ENCODE measurements at regions not wholly inside any gene's neighbourhood (a gene's known extent, or its start where the extent isn't known, plus 50 kb on each side); places are given as distances from the start of the nearest gene placed in this dataset.

DNA sequence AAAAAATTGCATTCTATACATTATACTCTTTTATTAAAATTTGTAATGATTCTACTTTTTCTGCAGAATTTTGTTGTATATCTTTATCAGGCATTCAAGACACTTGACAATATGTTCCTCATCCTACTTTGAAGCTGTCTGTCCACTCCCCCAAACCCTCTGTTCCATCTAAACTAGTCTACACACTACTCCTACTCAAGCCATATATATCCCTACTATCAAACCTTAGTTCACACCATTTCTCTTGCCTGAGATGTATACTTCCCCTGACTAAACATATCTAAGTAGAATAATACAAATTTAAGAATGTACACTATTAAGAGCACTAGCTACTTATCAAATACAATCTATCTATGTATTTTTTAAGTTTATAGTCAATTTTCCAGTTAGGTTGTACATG, 107.1 kb upstream of the FTMT start:
- intact Hi-C loops (cut with DNase I) = no loop called here
- DNase-seq (ENCODE audit: extremely low spot score) = no peak
- Histone ChIP-seq H3K27me3 (no peaks in the 10 kb centered on the region), H3K36me3 (no peaks in the 10 kb centered on the region), H3K27ac (replicated peaks in 1 of 4) (no peak overlapping the region), H3K9me3 (no peaks in the 10 kb centered on the region), H3K4me1 (no peaks in the 10 kb centered on the region), H3K4me3 (no peak overlapping the region)
- TF ChIP-seq POLR2A (IDR thresholded peaks at IDR 0.05; ENCODE audit: low read depth) = no peak
- no peak for TF ChIP-seq EP300 (IDR thresholded peaks at IDR 0.05)
- no peak for TF ChIP-seq POLR2AphosphoS5 (IDR thresholded peaks at IDR 0.05)
- TF ChIP-seq, protein P1, sequence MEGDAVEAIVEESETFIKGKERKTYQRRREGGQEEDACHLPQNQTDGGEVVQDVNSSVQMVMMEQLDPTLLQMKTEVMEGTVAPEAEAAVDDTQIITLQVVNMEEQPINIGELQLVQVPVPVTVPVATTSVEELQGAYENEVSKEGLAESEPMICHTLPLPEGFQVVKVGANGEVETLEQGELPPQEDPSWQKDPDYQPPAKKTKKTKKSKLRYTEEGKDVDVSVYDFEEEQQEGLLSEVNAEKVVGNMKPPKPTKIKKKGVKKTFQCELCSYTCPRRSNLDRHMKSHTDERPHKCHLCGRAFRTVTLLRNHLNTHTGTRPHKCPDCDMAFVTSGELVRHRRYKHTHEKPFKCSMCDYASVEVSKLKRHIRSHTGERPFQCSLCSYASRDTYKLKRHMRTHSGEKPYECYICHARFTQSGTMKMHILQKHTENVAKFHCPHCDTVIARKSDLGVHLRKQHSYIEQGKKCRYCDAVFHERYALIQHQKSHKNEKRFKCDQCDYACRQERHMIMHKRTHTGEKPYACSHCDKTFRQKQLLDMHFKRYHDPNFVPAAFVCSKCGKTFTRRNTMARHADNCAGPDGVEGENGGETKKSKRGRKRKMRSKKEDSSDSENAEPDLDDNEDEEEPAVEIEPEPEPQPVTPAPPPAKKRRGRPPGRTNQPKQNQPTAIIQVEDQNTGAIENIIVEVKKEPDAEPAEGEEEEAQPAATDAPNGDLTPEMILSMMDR (IDR thresholded peaks at IDR 0.05) = no peak

DNA sequence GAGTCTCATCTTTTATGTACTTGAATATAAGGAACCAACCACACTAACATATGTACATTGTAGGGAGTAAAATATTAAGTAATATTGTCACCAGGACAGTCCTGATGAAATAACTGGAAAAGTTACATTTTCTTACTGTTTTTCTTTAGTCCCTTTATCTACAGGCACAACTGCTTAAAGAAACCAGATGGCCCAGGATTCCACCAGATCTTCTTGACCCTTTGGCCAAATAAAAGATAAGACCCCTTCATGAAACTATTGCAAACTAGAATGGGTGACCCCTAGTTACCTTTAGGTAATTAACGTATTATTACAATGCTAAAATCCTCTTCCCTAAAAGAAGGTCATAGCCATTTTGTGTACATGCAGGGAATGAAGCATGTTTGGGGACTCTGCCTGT, 106.3 kb upstream of the FTMT start:
- DNase-seq (ENCODE audit: extremely low spot score) = no peak
- Histone ChIP-seq H3K36me3 (no peaks in the 10 kb centered on the region), H3K4me1 (no peaks in the 10 kb centered on the region), H3K4me3 (no peak overlapping the region), H3K9me3 (no peaks in the 10 kb centered on the region), H3K27me3 (no peaks in the 10 kb centered on the region), H3K27ac (replicated peaks in 1 of 4) (no peak overlapping the region)
- TF ChIP-seq, protein P1 (IDR thresholded peaks at IDR 0.05) = no peak
- TF ChIP-seq POLR2AphosphoS5 (IDR thresholded peaks at IDR 0.05) (no peak), POLR2A (IDR thresholded peaks at IDR 0.05; ENCODE audit: low read depth) (no peak), EP300 (IDR thresholded peaks at IDR 0.05) (no peak)
- intact Hi-C loops (cut with DNase I) = no loop called here
- 83% methylated on average over 1 of the region's 1 CpG for WGBS

DNA sequence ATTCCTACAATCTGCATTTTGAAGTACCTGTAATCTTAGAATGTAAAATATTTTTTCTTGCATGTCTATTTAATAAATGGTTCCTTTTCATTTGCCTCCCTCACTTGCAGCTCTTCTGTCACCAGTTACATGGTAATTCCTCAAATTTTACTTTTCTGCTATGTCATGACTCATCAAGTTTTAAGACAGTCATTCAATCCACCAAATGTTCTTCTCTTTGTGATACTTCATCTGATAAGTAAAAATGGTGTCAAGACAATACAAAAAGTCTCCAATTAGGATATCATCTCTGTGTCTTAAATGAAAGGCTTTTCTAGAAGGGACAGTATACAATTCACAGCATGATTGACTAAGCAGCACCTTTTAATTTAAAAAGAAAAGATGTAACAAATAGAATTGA, 104.9 kb upstream of the FTMT start:
- intact Hi-C loops (cut with DNase I) = no loop called here
- Histone ChIP-seq H3K27me3 (no peaks in the 10 kb centered on the region), H3K4me1 (no peaks in the 10 kb centered on the region), H3K27ac (replicated peaks in 1 of 4) (no peak overlapping the region), H3K36me3 (no peaks in the 10 kb centered on the region), H3K4me3 (no peak overlapping the region), H3K9me3 (no peaks in the 10 kb centered on the region)
- TF ChIP-seq, protein P1 (IDR thresholded peaks at IDR 0.05) = no peak
- TF ChIP-seq POLR2AphosphoS5 (IDR thresholded peaks at IDR 0.05) (no peak), EP300 (IDR thresholded peaks at IDR 0.05) (no peak), POLR2A (IDR thresholded peaks at IDR 0.05; ENCODE audit: low read depth) (no peak)
- no peak for DNase-seq (ENCODE audit: extremely low spot score)

DNA sequence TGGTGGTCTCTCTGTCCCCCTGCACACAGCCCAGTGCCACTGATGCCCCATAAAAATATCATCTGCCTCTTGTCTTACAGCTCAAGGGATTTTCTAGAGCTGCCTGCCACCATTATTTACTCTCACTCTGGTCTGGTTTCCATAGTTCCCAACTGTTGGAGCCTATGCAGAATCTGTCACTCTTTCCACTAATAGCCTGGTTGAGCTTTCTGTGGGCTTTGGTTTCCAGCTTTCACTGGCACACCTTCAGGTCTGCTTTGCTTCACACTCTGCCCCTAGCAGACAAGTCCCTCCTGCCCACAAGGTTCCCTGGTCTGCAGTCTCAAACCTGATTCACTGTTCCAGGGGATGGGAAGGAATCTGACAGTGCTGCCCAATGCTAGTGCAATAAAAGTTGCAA, 103.0 kb upstream of the FTMT start:
- Histone ChIP-seq H3K27ac (replicated peaks in 1 of 4) (no peak overlapping the region), H3K9me3 (no peaks in the 10 kb centered on the region), H3K27me3 (no peaks in the 10 kb centered on the region), H3K4me1 (no peaks in the 10 kb centered on the region), H3K4me3 (no peak overlapping the region), H3K36me3 (no peaks in the 10 kb centered on the region)
- no peak for DNase-seq (ENCODE audit: extremely low spot score)
- intact Hi-C loops (cut with DNase I) = no loop called here
- TF ChIP-seq, protein P1 (IDR thresholded peaks at IDR 0.05) = no peak
- TF ChIP-seq POLR2A (IDR thresholded peaks at IDR 0.05; ENCODE audit: low read depth) (no peak), EP300 (IDR thresholded peaks at IDR 0.05) (no peak), POLR2AphosphoS5 (IDR thresholded peaks at IDR 0.05) (no peak)

DNA sequence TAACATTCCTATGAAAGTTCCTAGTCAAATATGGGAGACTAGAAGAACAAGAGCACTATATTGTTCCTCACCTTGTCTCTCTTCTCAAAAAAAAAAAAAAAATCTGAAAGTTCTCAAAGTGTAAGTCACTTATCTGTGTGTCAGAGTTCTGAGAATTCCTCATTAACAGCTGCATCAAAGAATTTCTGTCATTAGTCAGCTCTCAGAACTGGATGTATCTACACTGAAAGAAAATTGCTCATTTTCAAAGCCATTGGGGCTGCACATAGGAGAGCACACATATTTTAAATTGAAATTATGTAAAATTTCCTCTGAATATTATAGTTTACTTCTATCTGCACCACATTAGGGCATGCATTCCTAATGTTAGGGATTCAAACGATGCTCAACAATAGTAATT, 99.5 kb upstream of the FTMT start:
- H3K9me3 ChIP-seq = no peaks in the 10 kb centered on the region
- no peaks in the 10 kb centered on the region for H3K36me3 ChIP-seq
- no peak overlapping the region for H3K27ac ChIP-seq (replicated peaks in 1 of 4)
- H3K4me3 ChIP-seq = no peak overlapping the region
- WGBS = 95% methylated on average over 1 of the region's 1 CpG
- DNase-seq (ENCODE audit: extremely low spot score) = no peak
- H3K4me1 ChIP-seq = no peaks in the 10 kb centered on the region
- no peaks in the 10 kb centered on the region for H3K27me3 ChIP-seq
- intact Hi-C loops (cut with DNase I) = no loop called here
- no peak for TF ChIP-seq EP300 (IDR thresholded peaks at IDR 0.05)
- no peak for TF ChIP-seq POLR2A (IDR thresholded peaks at IDR 0.05; ENCODE audit: low read depth)
- TF ChIP-seq POLR2AphosphoS5 (IDR thresholded peaks at IDR 0.05) = no peak
- TF ChIP-seq, protein P1 (IDR thresholded peaks at IDR 0.05) = no peak
